ENCODE measurements at regions not wholly inside any gene's neighbourhood (a gene's known extent, or its start where the extent isn't known, plus 50 kb on each side); places are given as distances from the start of the nearest gene placed in this dataset.
"Not testable (repeated sequence)": the region's sequence is repeated elsewhere in the genome, so short reads cannot be mapped to it uniquely, and the experiment has no call there.

DNA sequence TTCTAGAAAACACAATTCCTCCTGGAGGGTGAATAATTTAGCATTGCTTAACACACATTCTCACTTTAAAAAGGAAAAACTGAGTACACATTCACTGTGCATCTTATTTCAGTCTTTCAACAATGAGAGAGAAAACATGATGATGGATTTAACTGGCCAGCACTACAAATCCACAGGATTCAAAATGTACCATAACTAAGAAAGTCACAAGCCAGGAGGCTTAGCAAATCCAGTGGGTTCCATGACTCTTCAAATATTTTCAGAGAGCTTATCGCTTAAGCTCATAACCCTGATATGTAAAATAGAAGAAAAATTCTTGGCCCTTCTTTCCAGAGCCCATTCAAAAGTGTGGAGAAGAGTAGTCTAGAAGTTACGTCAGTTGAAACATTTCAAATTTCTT lies 820.3 kb downstream of the LTN1 start:
- ChIA-PET CTCF (no interaction called here), POLR2A (no interaction called here)
- H3K4me1 ChIP-seq (ENCODE audit: control insufficient read depth, insufficient read depth, low read length) = no peaks in the 10 kb centered on the region
- H3K27ac ChIP-seq (ENCODE audit: low read length) = no peak overlapping the region
- H3K36me3 ChIP-seq (ENCODE audit: control insufficient read depth, insufficient read depth, low read length) = no peaks in the 10 kb centered on the region
- in situ Hi-C loops (cut with HindIII; ENCODE audit: low pct_unique_long_range_greater_than_20kb, low sequenced_read_pairs) (no loop called here), intact Hi-C loops (cut with micrococcal nuclease; ENCODE audit: unreplicated experiment) (no loop called here)
- TF ChIP-seq, protein P1, sequence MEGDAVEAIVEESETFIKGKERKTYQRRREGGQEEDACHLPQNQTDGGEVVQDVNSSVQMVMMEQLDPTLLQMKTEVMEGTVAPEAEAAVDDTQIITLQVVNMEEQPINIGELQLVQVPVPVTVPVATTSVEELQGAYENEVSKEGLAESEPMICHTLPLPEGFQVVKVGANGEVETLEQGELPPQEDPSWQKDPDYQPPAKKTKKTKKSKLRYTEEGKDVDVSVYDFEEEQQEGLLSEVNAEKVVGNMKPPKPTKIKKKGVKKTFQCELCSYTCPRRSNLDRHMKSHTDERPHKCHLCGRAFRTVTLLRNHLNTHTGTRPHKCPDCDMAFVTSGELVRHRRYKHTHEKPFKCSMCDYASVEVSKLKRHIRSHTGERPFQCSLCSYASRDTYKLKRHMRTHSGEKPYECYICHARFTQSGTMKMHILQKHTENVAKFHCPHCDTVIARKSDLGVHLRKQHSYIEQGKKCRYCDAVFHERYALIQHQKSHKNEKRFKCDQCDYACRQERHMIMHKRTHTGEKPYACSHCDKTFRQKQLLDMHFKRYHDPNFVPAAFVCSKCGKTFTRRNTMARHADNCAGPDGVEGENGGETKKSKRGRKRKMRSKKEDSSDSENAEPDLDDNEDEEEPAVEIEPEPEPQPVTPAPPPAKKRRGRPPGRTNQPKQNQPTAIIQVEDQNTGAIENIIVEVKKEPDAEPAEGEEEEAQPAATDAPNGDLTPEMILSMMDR (IDR thresholded peaks at IDR 0.05) = no peak
- TF ChIP-seq TCF7L2 (IDR thresholded peaks at IDR 0.05; ENCODE audit: low read depth, low read length) = no peak
- no peak for TF ChIP-seq SIN3A (IDR thresholded peaks at IDR 0.05; ENCODE audit: borderline replicate concordance, insufficient read depth, low read depth, low read length)
- TF ChIP-seq REST (IDR thresholded peaks at IDR 0.05; ENCODE audit: insufficient read depth in 1 of 2, low read depth in 2 of 2, low read length in 1 of 2) = no peak
- TF ChIP-seq POLR2AphosphoS5 (IDR thresholded peaks at IDR 0.05; ENCODE audit: low read depth, low read length) = no peak
- ATAC-seq (no peak), DNase-seq (ENCODE audit: low read depth, low spot score) (no peak)
- H3K4me3 ChIP-seq (ENCODE audit: low read depth in 2 of 2, low read length in 2 of 2) = no peak overlapping the region
- no peaks in the 10 kb centered on the region for H3K27me3 ChIP-seq (ENCODE audit: control insufficient read depth, insufficient read depth, low read length)
- H3K9me3 ChIP-seq (ENCODE audit: control insufficient read depth, insufficient read depth, low read depth, low read length) = no peaks in the 10 kb centered on the region
- no TSS peak for BruUV-seq (replicated peaks)

DNA sequence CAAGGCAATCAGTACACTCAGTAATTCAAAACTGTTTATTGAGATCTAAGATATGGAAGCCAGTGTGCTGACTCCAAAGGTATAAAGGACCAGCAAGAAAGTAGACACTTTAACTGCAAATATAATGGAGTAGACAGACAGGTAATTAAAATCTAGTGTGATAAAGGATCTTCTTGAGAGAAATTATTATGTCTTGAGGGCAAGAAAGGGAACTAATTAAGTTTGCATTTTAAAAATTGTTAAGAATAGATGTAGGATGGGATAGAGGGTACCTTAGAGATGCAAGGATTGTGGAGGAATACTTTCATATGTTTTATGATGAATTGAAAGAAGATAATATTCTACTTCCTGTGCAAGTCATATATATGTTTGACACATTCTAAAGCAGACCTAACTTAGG lies 825.3 kb downstream of the LTN1 start:
- POLR2A ChIA-PET = no interaction called here
- H3K9me3 ChIP-seq (ENCODE audit: control insufficient read depth, insufficient read depth, low read depth, low read length) = no peaks in the 10 kb centered on the region
- no peak for DNase-seq (ENCODE audit: low read depth, low spot score)
- no peak for ATAC-seq
- BruUV-seq (replicated peaks) = no TSS peak
- H3K27me3 ChIP-seq (ENCODE audit: control insufficient read depth, insufficient read depth, low read length) = no peaks in the 10 kb centered on the region
- no peak overlapping the region for H3K4me3 ChIP-seq (ENCODE audit: low read depth in 2 of 2, low read length in 2 of 2)
- no peak for TF ChIP-seq TCF7L2 (IDR thresholded peaks at IDR 0.05; ENCODE audit: low read depth, low read length)
- TF ChIP-seq, protein P1 (IDR thresholded peaks at IDR 0.05) = no peak
- no peak for TF ChIP-seq REST (IDR thresholded peaks at IDR 0.05; ENCODE audit: insufficient read depth in 1 of 2, low read depth in 2 of 2, low read length in 1 of 2)
- no peak for TF ChIP-seq POLR2AphosphoS5 (IDR thresholded peaks at IDR 0.05; ENCODE audit: low read depth, low read length)
- no peaks in the 10 kb centered on the region for H3K36me3 ChIP-seq (ENCODE audit: control insufficient read depth, insufficient read depth, low read length)
- intact Hi-C loops (cut with micrococcal nuclease; ENCODE audit: unreplicated experiment) = no loop called here
- CTCF ChIA-PET = no interaction called here
- in situ Hi-C loops (cut with HindIII; ENCODE audit: low pct_unique_long_range_greater_than_20kb, low sequenced_read_pairs) = no loop called here
- H3K27ac ChIP-seq (ENCODE audit: low read length) = no peak overlapping the region
- no peaks in the 10 kb centered on the region for H3K4me1 ChIP-seq (ENCODE audit: control insufficient read depth, insufficient read depth, low read length)

GRCh38 chr21:28164519-28164918 lies 828.2 kb downstream of the LTN1 start:
- intact Hi-C loops (cut with micrococcal nuclease; ENCODE audit: unreplicated experiment); H3K9me3 ChIP-seq (ENCODE audit: control insufficient read depth, insufficient read depth, low read depth, low read length); DNase-seq (ENCODE audit: low read depth, low spot score); ATAC-seq; POLR2A ChIA-PET; CTCF ChIA-PET; H3K36me3 ChIP-seq (ENCODE audit: control insufficient read depth, insufficient read depth, low read length); in situ Hi-C loops (cut with HindIII; ENCODE audit: low pct_unique_long_range_greater_than_20kb, low sequenced_read_pairs); H3K4me1 ChIP-seq (ENCODE audit: control insufficient read depth, insufficient read depth, low read length); H3K4me3 ChIP-seq (ENCODE audit: low read depth in 2 of 2, low read length in 2 of 2); H3K27me3 ChIP-seq (ENCODE audit: control insufficient read depth, insufficient read depth, low read length); H3K27ac ChIP-seq (ENCODE audit: low read length); BruUV-seq (replicated peaks): not testable (repeated sequence)

DNA sequence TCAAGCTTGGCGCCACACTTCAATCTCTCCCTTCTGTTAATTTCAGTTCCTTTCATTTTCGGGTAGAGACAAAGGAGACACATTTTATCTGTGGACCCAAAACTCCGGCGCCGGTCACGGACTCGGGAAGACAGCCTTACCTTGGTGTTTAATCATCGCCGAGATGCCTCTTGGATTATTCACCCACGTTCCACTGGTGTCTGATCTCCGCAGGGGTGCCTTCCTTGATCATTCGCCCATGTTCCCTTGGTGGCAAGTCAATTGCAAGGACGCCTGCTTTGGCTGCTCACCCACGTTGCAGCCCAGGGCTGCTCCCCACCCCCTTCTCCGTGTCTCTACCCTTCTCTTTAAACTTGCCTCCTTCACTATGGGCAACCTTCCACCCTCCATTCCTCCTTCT lies 830.6 kb downstream of the LTN1 start:
- BruUV-seq (replicated peaks); H3K27me3 ChIP-seq (ENCODE audit: control insufficient read depth, insufficient read depth, low read length); intact Hi-C loops (cut with micrococcal nuclease; ENCODE audit: unreplicated experiment); POLR2A ChIA-PET; DNase-seq (ENCODE audit: low read depth, low spot score); H3K9me3 ChIP-seq (ENCODE audit: control insufficient read depth, insufficient read depth, low read depth, low read length); H3K36me3 ChIP-seq (ENCODE audit: control insufficient read depth, insufficient read depth, low read length); H3K4me1 ChIP-seq (ENCODE audit: control insufficient read depth, insufficient read depth, low read length); H3K27ac ChIP-seq (ENCODE audit: low read length); CTCF ChIA-PET; ATAC-seq; in situ Hi-C loops (cut with HindIII; ENCODE audit: low pct_unique_long_range_greater_than_20kb, low sequenced_read_pairs); H3K4me3 ChIP-seq (ENCODE audit: low read depth in 2 of 2, low read length in 2 of 2): not testable (repeated sequence)
